GM19438 (cell line): ENCODE measurements at regions not wholly inside any gene's neighbourhood (a gene's known extent, or its start where the extent isn't known, plus 50 kb on each side); places are given as distances from the start of the nearest gene placed in this dataset.

ENCODE experiments used
- ATAC-seq: cut with Tn5 transposase; IDR thresholded peaks from one replicate; pipeline ENCODE4 v1.9.1; 2021; ENCODE audit warnings: low read depth; ENCODE audit not compliant: unreplicated experiment

DNA sequence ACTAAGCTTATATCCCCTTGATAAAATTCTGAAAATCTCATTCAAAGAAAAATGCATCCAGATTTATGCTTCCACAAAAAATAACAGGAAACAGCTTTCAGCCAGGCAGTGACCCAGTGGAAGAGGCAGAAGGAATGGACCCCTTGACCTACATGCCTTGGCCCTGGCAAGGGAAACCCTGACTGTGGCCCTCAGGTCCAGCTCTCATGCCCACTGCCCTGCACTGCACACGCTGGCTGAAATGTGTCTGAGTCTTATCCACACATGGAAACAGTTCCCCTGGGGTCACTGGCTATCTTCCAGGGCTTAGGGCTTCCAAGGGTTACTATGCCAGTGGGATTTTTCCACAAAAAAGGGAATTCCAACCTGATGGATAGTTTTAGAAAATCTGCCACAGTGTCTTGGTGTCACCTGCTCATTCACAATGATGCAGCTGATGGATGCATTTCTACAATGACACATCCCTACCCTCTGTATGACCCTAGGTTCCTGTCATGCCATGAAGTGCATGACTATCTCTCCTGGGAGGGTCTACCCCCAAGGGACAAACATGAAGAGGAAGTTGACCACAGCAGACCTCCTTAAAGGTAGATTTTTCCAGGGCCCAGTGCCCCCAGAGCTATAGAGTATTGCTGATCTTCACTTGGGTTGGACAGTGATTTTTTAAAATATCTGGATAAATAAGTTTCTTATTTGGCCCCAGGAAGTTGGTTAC is 121.9 kb upstream of the CD93 start:
- no peak for ATAC-seq

DNA sequence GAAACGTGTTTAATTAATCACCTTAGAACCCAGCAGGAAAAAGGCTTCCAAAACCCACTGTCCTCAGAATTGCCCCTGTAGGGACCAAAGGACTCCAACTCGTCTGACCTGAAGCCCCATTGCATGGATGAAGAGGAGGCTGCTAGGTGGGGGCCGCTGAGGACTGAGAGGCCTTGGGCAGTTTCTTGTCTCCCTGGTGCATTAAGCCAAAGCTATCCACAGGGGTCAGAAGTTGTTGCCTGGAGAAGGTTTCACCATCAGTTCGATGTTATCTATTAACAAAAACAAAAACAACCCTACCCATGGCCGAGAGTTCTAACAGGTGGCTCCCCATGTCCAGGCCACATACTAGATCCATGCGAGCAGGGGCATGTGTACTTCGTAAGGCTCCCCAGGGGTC is 120.9 kb upstream of the CD93 start:
- no peak for ATAC-seq

DNA sequence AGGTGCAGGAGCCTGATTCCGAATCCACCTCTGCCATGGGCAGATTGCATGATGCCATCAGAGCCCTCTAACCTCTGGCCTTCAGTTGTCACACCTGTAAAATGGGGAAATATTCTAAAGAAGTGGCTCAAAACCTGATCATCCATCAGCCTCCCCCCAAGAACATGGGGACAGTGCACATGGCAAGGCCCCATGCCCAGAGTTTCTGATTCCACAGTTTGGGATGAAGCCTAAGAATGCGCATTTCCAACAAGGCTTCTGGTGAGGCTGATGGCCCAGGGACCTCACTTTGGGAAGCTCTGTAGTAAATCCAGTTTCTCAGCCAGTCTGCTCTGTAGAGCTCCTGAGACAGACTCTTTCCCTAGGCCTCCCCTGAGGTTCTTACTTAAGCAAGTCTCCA is 119.9 kb upstream of the CD93 start:
- no peak for ATAC-seq

DNA sequence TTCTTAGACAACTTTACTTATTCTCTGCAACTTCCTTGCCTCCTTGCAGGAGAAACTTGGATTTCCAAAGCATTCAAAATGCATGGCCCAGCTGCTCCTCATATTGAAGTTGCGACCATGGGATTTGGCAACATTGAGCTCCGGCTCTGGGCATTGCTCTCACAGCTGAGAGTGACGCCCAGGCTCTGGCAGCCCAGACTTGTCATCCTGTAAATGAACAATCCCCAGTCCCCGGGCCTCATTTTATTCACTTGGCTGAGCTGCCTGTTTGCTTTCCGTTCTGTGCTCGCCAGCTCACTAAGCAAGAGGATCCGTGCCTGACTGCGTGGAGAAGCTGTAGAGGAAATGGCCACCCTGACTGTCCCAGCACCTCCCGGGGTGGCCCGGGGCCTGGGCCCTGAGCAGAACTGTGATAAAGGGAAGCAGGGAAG is 119.5 kb upstream of the CD93 start:
- no peak for ATAC-seq

DNA sequence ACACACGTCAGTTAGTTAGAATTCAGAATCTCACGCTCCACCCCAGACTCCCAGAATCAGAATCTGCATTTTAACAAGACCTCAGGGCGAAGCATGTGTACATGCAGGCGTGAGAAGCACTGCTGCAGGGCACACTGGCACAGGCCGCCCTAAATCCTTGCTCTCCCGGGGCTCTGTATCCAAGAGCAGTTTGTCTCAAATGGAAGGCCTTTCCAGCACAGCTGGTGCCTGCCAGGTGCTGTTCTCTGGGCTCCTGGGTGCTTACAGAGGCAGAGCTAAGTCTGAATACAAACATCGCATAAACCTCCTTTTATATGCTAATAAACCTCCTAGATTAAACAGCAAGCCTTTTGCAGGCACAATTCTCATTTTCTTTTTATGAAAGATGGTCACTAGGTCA is 119.1 kb upstream of the CD93 start:
- ATAC-seq = no peak

DNA sequence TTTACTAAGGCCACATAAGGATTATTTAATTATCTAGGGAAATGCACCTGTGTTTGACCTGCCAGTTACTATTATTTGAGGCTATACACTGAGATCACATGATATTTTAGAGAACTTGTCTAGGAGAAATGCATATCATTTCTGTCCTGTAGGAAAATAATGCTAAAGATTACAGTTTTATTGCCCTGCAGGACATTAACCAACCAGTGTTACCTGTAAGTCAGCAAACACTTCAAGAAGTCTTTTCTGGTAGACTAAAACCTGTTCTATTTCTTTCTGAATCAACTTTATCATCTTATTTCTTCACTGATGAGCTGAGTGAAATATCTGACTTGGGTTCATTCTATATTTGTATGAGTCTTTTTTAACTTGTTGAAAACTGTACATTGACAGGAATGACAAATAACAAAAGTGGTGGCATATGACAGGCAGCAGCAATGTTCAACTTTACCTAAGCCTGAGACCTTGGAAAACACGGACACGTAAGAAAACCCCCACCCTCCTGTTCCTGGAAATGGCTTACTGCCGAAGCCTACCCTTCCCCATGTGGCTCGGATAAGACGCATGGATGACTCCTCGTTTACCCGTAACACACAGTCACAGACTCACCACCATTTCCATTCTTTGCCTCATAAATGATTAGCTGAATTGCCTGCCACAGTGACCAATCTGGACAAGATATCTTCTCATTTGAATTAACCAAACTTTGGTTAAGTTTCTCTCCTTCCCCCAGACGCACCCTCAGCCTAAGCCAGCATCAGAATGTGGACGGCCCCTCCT is 118.0 kb upstream of the CD93 start:
- no peak for ATAC-seq

DNA sequence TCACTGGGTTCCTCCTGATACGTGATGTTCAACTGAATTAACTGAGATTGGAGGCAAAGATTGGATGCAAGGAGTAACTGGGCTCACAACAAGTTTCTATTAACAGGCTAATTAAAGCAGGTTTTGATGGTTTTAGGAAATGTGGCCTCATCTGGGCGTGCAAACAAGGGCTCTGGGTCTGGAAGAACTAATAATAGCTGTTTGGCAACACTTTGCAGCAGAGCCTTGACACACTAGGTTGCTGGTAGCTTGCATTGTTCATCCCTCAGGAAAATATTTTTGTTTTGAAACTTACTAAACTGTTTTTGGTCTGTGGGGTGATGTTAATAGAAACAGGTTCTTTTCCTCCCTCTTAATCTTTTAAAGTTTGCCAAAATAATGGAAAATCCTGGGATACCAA is 117.2 kb upstream of the CD93 start:
- no peak for ATAC-seq

DNA sequence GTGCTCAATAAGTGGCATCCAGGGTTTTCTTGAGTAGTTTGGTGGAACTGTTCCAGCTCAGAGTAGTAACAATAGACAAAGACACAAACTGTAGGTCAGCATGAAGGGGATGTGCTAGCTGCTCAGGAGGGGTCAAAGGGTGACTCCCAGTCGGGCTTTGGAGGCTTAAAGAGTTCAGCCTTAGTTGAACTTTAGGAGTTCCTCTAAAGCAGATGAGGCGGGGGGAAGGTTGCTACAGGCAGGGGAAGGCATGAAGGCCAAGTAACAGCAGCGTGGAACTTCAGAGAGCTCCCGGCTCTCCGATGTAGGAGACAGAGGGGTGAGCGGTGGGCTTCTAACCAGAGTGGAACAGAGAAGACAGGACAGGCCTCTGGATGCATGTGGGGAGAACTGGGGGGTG is 115.5 kb upstream of the CD93 start:
- no peak for ATAC-seq

DNA sequence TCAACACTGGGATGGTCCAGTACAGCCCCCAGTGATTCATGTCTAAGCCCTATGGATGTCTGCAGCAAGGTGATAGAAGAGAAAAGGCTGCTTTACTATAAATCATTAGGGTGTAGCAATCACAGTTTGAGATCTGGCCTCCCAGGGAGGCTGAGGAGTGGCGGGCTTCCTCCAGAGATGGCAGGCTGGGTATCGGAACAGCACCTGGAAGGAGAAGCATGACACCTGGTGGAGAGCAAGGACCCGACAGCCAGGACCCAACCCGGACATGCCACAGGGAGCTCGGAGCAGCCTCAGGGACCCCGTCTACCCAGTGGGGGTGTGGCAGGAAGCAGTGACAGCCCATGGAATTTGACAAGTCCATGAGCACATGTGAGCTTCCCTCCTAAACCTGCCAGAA is 114.8 kb upstream of the CD93 start:
- ATAC-seq = no peak

DNA sequence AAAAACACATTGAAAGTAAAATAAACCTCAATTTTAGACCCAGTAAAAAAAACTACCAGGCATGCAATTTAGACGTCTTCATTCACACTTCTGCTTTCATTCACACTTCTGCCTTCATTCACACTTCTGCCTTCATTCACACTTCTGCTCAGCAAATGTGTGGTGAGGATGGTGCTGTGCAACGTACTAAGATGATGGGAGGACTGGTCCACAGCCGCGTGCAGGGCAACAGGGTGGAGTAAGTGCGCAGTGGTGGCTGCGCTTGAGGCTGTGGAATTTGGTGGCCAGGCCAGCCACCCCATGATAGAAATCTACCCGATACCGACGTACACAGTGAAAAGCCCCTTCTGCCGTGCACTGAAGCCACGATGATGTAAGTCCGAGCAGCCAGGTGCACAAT is 114.3 kb upstream of the CD93 start:
- no peak for ATAC-seq

DNA sequence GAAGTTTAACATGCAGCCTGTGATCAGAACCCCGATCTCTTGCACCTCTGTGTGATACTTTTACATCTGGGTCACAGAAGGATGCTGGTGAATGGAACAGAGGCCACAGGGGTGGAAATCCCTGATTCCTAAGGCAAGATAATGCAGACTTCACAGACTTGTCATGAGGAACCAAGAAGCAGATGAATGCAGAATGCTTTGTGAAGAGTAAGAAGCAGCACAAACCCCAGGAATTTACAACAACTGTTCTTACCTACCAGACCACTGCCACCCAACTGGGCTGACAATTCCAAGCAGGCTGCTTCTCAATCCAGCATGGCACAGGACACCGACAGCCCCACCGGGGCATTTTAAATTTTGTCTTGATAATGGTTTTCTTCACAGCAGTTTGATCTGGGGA is 113.2 kb upstream of the CD93 start:
- ATAC-seq = no peak

DNA sequence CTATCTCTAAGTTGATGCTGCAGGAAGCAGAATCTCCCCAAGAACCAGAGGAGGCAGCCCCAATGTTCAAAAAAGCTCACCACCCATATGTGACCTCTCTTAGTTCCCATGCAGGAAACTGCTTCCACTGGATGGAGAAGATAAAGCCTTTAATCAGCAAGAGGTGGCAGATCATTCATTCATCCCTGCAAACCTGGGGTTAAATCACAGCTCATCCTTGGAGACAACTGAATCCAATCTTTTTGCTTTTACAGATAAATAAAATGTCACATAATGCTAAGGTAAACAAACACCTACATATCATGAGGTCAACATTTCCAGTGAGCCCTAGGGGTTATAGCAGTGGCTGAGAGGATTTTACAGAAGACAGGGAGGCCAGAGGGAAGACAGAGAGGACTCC is 112.7 kb upstream of the CD93 start:
- ATAC-seq = no peak

DNA sequence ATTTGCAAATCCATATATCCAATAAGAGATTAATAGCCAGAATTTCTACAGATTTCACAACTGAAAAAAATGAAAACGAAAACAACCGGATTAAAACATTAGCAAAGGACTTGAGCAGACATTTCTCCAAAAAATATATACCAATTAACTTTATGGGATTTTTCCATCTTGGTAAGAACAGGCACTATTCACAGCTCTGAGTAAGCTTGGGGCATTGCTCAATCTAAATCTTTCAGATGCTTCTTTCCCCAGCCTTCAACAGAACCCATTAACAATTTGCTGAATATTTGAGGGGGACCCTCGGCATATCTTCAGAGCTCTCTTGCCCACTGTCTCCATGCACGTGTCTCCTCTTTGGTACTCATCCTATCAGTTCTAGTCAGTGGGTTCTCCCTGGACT is 111.7 kb upstream of the CD93 start:
- no peak for ATAC-seq

DNA sequence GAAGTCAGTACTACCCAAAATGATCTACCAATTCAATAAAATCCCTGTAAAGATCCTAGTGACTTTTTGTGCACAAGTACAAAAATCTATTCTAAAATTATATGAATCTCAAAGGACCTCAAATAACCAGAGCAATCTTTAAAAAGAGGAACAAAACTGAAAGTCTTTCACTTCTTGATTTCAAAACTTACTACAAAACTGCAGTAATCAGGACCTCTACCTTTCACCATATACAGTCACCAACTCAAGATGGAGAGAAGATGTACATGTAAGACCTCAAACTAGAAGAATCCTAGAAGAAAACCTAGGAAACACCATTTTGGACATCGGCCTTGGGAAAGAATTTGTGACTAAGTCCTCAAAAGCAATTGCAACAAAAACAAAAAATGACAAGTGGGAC is 109.5 kb upstream of the CD93 start:
- ATAC-seq = no peak

DNA sequence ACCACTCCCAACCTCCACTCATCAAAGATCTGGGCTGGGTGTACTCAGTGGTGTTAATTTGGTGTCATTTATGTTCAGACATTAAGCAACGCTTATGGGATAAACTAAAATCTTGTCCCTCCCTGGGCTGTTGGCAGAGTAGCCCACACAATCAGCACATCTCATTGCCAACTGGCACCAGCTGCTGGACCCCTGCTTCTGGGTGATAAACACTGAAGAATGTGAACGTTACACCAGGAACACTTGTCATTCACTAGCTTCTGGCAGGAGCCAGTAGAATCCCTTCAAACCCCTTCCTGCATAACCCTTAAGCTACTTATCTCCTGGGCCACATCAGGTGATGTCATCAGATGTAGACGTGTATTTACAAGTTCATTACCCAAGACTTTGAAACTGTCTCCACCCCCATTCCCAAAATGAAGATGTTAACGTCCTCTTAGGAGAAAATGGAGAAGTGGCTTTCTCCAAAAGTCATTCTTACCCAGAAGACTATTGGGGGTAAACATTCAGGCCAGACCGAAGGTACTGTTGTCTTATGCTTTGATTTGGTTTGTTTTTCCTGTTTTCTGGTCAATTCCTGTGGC is 107.8 kb upstream of the CD93 start:
- ATAC-seq = no peak

DNA sequence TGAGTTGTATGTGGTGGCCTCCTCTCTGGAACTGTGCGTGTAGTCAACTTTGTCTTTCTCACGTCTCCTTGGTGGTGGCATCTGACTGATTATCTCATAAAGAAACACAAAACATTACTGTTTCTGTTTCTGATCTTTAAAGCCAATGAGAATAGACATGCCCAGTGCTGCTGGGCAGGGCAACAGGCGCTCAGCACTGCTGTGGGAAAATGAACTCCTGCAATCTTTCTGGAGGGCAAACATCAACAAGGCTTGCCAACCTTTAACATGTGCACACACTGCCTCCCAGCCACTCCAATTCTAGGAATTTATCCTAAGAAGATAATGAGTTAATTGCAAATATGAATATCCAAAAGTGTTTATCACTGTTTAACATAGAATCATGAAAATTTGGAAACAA is 106.3 kb upstream of the CD93 start:
- no peak for ATAC-seq

DNA sequence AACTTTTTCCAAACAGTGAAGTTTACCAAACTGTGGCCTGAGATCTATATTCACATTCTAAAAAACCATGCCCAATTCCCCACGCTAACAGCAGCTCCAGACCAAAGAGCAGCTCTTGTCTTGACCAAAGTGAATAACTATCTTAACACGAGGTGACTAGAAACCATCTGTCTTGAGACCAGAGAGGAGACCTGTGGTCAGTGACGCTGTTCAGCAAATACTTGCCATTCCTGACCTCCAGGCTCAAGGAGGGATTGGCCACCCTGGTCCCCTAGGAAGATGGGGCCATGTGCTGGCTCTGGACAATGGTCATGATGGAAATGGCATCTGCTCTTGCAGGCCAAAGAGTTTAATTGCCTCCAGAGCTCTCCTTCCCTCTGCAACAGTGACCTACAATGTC is 104.4 kb upstream of the CD93 start:
- no peak for ATAC-seq

DNA sequence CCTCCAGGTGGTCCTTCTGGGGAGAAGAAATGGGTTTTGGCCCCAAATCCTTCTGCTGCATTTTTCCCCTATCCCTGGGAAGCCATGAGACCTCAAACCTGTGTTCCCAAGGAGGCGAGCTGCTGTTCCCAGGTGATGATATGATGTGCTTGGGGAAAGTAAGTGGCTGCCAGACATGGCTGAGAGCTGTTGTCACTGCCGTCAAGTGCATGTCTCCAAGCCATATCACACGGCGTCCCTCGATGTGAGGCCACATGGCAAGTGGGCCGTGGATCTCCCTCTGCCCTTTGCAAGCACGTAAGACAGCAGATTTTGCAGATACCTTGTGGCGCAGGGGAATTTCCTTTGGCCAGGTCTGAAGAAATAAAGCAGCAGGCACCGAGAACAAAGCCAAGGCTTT is 103.7 kb upstream of the CD93 start:
- ATAC-seq = no peak

DNA sequence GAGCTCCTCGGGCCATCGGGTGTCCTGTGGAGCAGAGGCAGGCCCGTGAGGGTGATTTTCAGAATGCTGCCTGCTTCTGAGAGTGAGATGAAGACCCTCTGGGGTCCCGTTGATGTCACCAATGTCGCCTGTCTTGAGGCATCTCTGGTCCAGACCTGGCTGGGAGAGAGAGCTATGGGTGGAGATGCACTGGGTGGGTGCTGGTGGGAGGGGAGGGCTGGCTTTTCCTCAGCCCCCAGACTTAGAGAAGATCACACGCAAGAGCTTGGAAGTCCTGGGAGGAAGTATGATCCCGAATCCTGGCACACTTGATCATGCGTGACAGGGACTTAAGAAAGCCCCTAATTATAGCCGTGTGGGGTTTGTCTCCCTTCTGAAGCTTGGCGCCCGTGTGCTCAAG is 103.2 kb upstream of the CD93 start:
- ATAC-seq = no peak

DNA sequence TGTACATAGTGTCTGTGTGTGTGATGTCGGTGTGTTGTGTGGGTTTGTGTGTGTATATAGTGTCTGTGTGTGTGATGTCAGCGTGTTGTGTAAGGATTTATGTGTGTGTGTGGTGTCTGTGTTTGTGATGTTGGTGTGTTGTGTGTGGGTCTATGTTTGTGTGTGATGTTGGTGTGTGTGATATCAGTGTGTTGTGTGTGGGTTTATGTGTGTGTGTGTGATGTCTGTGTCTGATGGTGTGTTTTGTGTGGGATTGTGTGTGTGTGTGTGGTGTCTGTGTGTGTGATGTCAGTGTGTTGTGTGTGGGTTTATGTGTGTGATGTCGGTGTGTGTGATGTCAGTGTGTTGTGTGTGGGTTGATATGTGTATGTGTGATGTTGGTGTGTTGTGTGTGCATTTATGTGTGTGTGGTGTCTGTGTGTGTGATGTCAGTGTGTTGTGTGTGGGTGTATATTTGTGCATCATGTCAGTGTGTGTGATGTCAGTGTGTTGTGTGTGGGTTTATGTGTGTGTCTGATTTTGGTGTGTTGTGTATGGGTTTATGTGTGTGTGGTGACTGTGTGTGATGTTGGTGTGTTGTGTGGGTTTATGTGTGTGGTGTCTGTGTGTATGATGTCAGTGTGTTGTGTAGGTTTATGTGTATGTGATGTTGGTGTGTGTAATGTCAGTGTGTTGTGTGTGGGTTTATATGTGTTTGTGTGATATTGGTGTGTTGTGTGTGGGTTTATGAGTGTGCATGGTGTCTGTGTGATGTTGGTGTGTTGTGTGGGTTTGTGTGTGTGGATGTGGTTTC is 102.4 kb upstream of the CD93 start:
- no peak for ATAC-seq

DNA sequence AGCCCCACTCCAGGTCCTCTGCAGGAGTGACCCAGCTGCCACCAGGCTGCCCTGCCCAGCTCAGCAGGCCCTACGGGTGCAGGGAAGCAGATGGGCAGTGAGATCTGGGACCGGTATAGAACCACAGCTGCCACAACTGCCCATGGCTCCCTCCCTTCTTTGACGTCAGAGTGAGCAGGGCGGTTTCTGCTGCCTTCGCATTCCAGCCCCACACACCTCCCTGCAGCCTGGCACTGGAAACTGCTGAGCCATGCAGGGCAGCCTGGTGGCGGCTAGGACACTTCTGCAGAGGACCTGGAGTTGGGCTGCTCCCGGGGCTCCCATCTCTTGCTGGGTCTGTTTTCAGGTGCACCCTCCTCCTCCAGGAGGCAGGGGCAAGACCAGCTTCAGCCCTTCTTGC is 101.6 kb upstream of the CD93 start:
- no peak for ATAC-seq
